ENCODE measurements at regions not wholly inside any gene's neighbourhood (a gene's known extent, or its start where the extent isn't known, plus 50 kb on each side); places are given as distances from the start of the nearest gene placed in this dataset.

- no peak for TF ChIP-seq PTTG1 (tag; IDR thresholded peaks at IDR 0.05; ENCODE audit: low read depth)
Measured at GRCh38 chr10:4556527-4556926, 269.5 kb upstream of the AKR1E2 start (continued).

GRCh38 chr10:4555920-4556319 is 270.1 kb upstream of the AKR1E2 start:
- no peak for ATAC-seq
- Histone ChIP-seq H3K9me3 (replicated peaks; ENCODE audit: control insufficient read depth, insufficient read depth, low read depth, low read length) (no peaks in the 10 kb centered on the region), H3K4me1 (replicated peaks in 1 of 2; ENCODE audit: control insufficient read depth in 2 of 2, insufficient read depth in 2 of 2, low read length in 2 of 2) (peaks cover 0 to 4% of the 10 kb centered on the region in 2 experiments; a peak in 1 of 5 replicates), H4K20me1 (replicated peaks; ENCODE audit: control insufficient read depth, insufficient read depth, low read length) (no peaks in the 10 kb centered on the region), H3K79me2 (ENCODE audit: control insufficient read depth, insufficient read depth, low read length) (no peaks in the 10 kb centered on the region), H3K4me3 (no peak overlapping the region), H2AFZ (ENCODE audit: low read depth, low read length) (no peak overlapping the region), H3K36me3 (ENCODE audit: control insufficient read depth, insufficient read depth, low read length) (no peaks in the 10 kb centered on the region), H3K9me1 (ENCODE audit: control insufficient read depth, insufficient read depth, low read length) (no peaks in the 10 kb centered on the region), H3K9ac (ENCODE audit: insufficient read depth in 1 of 2, low read depth in 2 of 2, low read length in 2 of 2) (no peak overlapping the region), H3K27ac (ENCODE audit: extremely low read depth, low read depth, low read length) (no peak overlapping the region), H3K27me3 (ENCODE audit: control insufficient read depth in 2 of 2, insufficient read depth in 2 of 2, low read length in 2 of 2) (peaks cover 0 to 6% of the 10 kb centered on the region in 2 experiments; a peak in 3 of 5 replicates), H3K4me2 (ENCODE audit: insufficient read depth, low read length) (no peak overlapping the region)
- no TSS peak for BruUV-seq (replicated peaks)
- POLR2A ChIA-PET, result no interaction called here
- in situ Hi-C loops (cut with MboI) (no loop called here), intact Hi-C loops (cut with micrococcal nuclease) (no loop called here)
- FAIRE-seq, result no peak
- WGBS (ENCODE audit: insufficient coverage, low coverage, missing lambda C conversion rate), result 0% methylated on average over 3 of the region's 3 CpGs
- CTCF ChIA-PET (ENCODE audit: low intra/inter-chr PET ratio), result no interaction called here
- no peak for DNase-seq (ENCODE audit: extremely low read depth in 1 of 4, low spot score in 3 of 4)
- TF ChIP-seq RBM14 (IDR thresholded peaks at IDR 0.05; ENCODE audit: borderline replicate concordance, insufficient read depth, low read depth, low read length) (no peak), SAFB2 (IDR thresholded peaks at IDR 0.05; ENCODE audit: borderline replicate concordance, low read depth, low read length, severe bottlenecking) (no peak), TRIM25 (IDR thresholded peaks at IDR 0.05; ENCODE audit: borderline replicate concordance) (no peak), ZBTB40 (IDR thresholded peaks at IDR 0.05) (no peak), ZBTB40 (CRISPR knock-in tag; IDR thresholded peaks at IDR 0.05) (no peak), CREM (IDR thresholded peaks at IDR 0.05; ENCODE audit: low read depth) (no peak), THAP7 (CRISPR knock-in tag; IDR thresholded peaks at IDR 0.05) (no peak), LARP7 (IDR thresholded peaks at IDR 0.05) (no peak), U2AF2 (optimal IDR thresholded peaks at IDR 0.05; ENCODE audit: low read depth, low read length) (no peak), SMAD4 (CRISPR knock-in tag; conservative IDR thresholded peaks at IDR 0.05) (no peak)

All from K562 (cell line).